H1 (cell line): ENCODE measurements at regions not wholly inside any gene's neighbourhood (a gene's known extent, or its start where the extent isn't known, plus 50 kb on each side); places are given as distances from the start of the nearest gene placed in this dataset.
"Not testable (repeated sequence)": the region's sequence is repeated elsewhere in the genome, so short reads cannot be mapped to it uniquely, and the experiment has no call there.

ENCODE experiments used
- CTCF ChIA-PET: fragments of 300-600 bp; sonication (Branson Sonifier 250); formaldehyde crosslinking; loops from one replicate; lab custom pipeline; 2021; ENCODE audit not compliant: partially characterized antibody; lab: Charles Lee
- POLR2A ChIA-PET: fragments of 300-600 bp; sonication (Branson Sonifier 250); formaldehyde crosslinking; loops from one replicate; lab custom pipeline; 2021; ENCODE audit warnings: inconsistent platforms; ENCODE audit not compliant: partially characterized antibody; lab: Charles Lee
- DNase-seq, 2 experiments: peaks; one replicate each; pipeline versions ENCODE4 v3.0.0 to v3.0.0-alpha.2; 2010 to 2022; ENCODE audit warnings: low spot score in 2 of 2, low read depth in 1 of 2, mixed read lengths in 1 of 2
- FAIRE-seq: peaks from 2 replicates; lab custom pipeline; 2011; peaks lifted over from hg19 to GRCh38; lab: Jason Lieb, UNC
- H2AFZ ChIP-seq: 2 replicates; pipeline ENCODE4 v1.8.1; 2012; ENCODE audit warnings: low read length, inconsistent platforms
- H2AK5ac ChIP-seq: 2 replicates; pipeline ENCODE4 v1.6.1; 2013; ENCODE audit warnings: low read depth, low read length
- H2BK120ac ChIP-seq: replicated peaks from 2 replicates; pipeline ENCODE3; 2013; ENCODE audit warnings: low read depth, low read length, inconsistent platforms
- H2BK12ac ChIP-seq: 2 replicates; pipeline ENCODE4 v1.6.1; 2013; ENCODE audit warnings: low read depth, low read length
- H2BK15ac ChIP-seq: 2 replicates; pipeline ENCODE4 v1.6.1; 2013; ENCODE audit warnings: low read length
- H2BK20ac ChIP-seq: 2 replicates; pipeline ENCODE4 v1.6.1; 2013; ENCODE audit warnings: low read length
- H2BK5ac ChIP-seq: 2 replicates; pipeline ENCODE4 v1.6.1; 2013; ENCODE audit warnings: low read depth, low read length
- H3K14ac ChIP-seq: 2 replicates; pipeline ENCODE4 v1.6.1; 2013; ENCODE audit warnings: inconsistent platforms; ENCODE audit not compliant: insufficient read length
- H3K18ac ChIP-seq: 2 replicates; pipeline ENCODE4 v1.6.1; 2013; ENCODE audit warnings: low read length; ENCODE audit errors: extremely low read depth
- H3K23ac ChIP-seq: 2 replicates; pipeline ENCODE4 v1.6.1; 2013; ENCODE audit warnings: inconsistent platforms; ENCODE audit not compliant: insufficient read length
- H3K23me2 ChIP-seq: 2 replicates; pipeline ENCODE4 v1.6.1; 2013; ENCODE audit warnings: low read depth, low read length
- H3K27ac ChIP-seq: 2 replicates; pipeline ENCODE4 v1.6.1; 2011; ENCODE audit warnings: low read depth, low read length, inconsistent platforms
- H3K27me3 ChIP-seq, 4 experiments: replicated peaks in 1 of 4; 1 replicate in 1 of 4; 2 replicates in 3 of 4; pipeline versions ENCODE4 v1.6.1 to v1.8.1; 2011 to 2013; ENCODE audit warnings: low read length in 3 of 4, mild to moderate bottlenecking in 3 of 4, inconsistent platforms in 2 of 4, mixed read lengths in 2 of 4, moderate library complexity in 1 of 4; ENCODE audit not compliant: control insufficient read depth in 3 of 4, insufficient read depth in 3 of 4; ENCODE audit errors: extremely low read depth in 1 of 4
- H3K36me3 ChIP-seq, 4 experiments: 2 replicates each; pipeline versions ENCODE4 v1.6.1 to v1.8.1; 2011 to 2013; ENCODE audit warnings: mild to moderate bottlenecking in 4 of 4, low read length in 3 of 4, moderate library complexity in 2 of 4, control low read depth in 1 of 4, inconsistent platforms in 1 of 4; ENCODE audit not compliant: insufficient read depth in 4 of 4, control insufficient read depth in 2 of 4
- H3K4ac ChIP-seq: replicated peaks from 2 replicates; pipeline ENCODE3; 2013; ENCODE audit warnings: low read length, low read depth, mixed read lengths, inconsistent platforms; ENCODE audit not compliant: insufficient read length
- H3K4me1 ChIP-seq, 4 experiments: replicated peaks in 1 of 4; 1 replicate in 1 of 4; 2 replicates in 3 of 4; pipeline versions ENCODE4 v1.6.1 to v1.8.1; 2011 to 2013; ENCODE audit warnings: low read length in 3 of 4, inconsistent platforms in 2 of 4, mixed read lengths in 1 of 4; ENCODE audit not compliant: insufficient read depth in 4 of 4, control insufficient read depth in 3 of 4
- H3K4me2 ChIP-seq, 2 experiments: 2 replicates each; pipeline versions ENCODE4 v1.6.1 to v1.8.1; 2011 to 2013; ENCODE audit warnings: low read depth in 2 of 2, low read length in 2 of 2, control low read depth in 1 of 2, inconsistent platforms in 1 of 2, mild to moderate bottlenecking in 1 of 2; ENCODE audit not compliant: insufficient read depth in 1 of 2
- H3K4me3 ChIP-seq, 4 experiments: fragments of 200-600, 300-600 bp in 1 of 4; sonication (generic), shearing (Covaris generic), sonication (Bioruptor Twin) in 1 of 4; 2 replicates each; pipeline versions ENCODE4 v1.5.1 to v1.8.1; 2011 to 2016; ENCODE audit warnings: low read length in 4 of 4, low read depth in 3 of 4, control low read depth in 2 of 4, inconsistent platforms in 2 of 4, mild to moderate bottlenecking in 2 of 4, mixed read lengths in 1 of 4, moderate library complexity in 1 of 4; ENCODE audit not compliant: insufficient read depth in 2 of 4; ENCODE audit errors: extremely low read depth in 1 of 4
- H3K56ac ChIP-seq: replicated peaks from 2 replicates; pipeline ENCODE3; 2013; ENCODE audit warnings: low read depth, mild to moderate bottlenecking, mixed read lengths, low read length, inconsistent platforms; ENCODE audit not compliant: insufficient read length
- H3K79me1 ChIP-seq: 2 replicates; pipeline ENCODE4 v1.6.1; 2013; ENCODE audit warnings: low read depth, low read length, control low read depth
- H3K79me2 ChIP-seq, 2 experiments: 2 replicates each; pipeline versions ENCODE4 v1.6.1 to v1.8.1; 2012 to 2013; ENCODE audit warnings: low read length in 2 of 2, mild to moderate bottlenecking in 2 of 2, inconsistent platforms in 1 of 2; ENCODE audit not compliant: insufficient read depth in 2 of 2, control insufficient read depth in 1 of 2
- H3K9ac ChIP-seq, 4 experiments: replicated peaks in 1 of 4; 1 replicate in 1 of 4; 2 replicates in 3 of 4; pipeline versions ENCODE4 v1.6.1 to v1.8.1; 2011 to 2013; ENCODE audit warnings: low read depth in 3 of 4, low read length in 3 of 4, control low read depth in 2 of 4, mild to moderate bottlenecking in 2 of 4, moderate library complexity in 2 of 4, inconsistent platforms in 1 of 4; ENCODE audit errors: extremely low read depth in 1 of 4
- H3K9me3 ChIP-seq, 2 experiments: 2 replicates each; pipeline versions ENCODE4 v1.6.1 to v1.8.1; 2012 to 2013; ENCODE audit warnings: mild to moderate bottlenecking in 2 of 2, moderate library complexity in 2 of 2, control low read depth in 1 of 2, inconsistent platforms in 1 of 2, low read depth in 1 of 2, low read length in 1 of 2, mixed read lengths in 1 of 2; ENCODE audit not compliant: insufficient read depth in 2 of 2
- H4K20me1 ChIP-seq, 2 experiments: replicated peaks in 1 of 2; 2 replicates each; pipeline versions ENCODE3 to v1.8.1; 2011 to 2013; ENCODE audit warnings: inconsistent platforms in 2 of 2, low read length in 2 of 2, mild to moderate bottlenecking in 1 of 2; ENCODE audit not compliant: insufficient read depth in 2 of 2, control insufficient read depth in 1 of 2
- H4K5ac ChIP-seq: 2 replicates; pipeline ENCODE4 v1.6.1; 2013; ENCODE audit warnings: low read length, low read depth, mixed read lengths, inconsistent platforms; ENCODE audit not compliant: insufficient read length
- H4K8ac ChIP-seq: 2 replicates; pipeline ENCODE4 v1.8.0; 2013; ENCODE audit warnings: mild to moderate bottlenecking, moderate library complexity, low read length, inconsistent platforms; ENCODE audit not compliant: insufficient read depth; ENCODE audit errors: extremely low read depth
- H4K91ac ChIP-seq: replicated peaks from 2 replicates; pipeline ENCODE3; 2013; ENCODE audit warnings: low read length, mixed read lengths, inconsistent platforms; ENCODE audit not compliant: insufficient read length
- WGBS, 2 experiments: shearing (Covaris generic) in 1 of 2; methylation state at CpG; one replicate each; pipeline versions ENCODE4 v1.1.6 to v1.1.7; 2013 to 2015; ENCODE audit warnings: low lambda C conversion rate in 2 of 2, mixed read lengths in 2 of 2, inconsistent platforms in 1 of 2, low coverage in 1 of 2, missing lambda C conversion rate in 1 of 2; ENCODE audit not compliant: insufficient replicate concordance in 2 of 2, insufficient coverage in 1 of 2, insufficient read length in 1 of 2; ENCODE audit errors: extremely low coverage in 1 of 2, missing lambda C conversion rate in 1 of 2; 5-methylcytosine and 5-hydroxymethylcytosine counted together

- H2AK5ac ChIP-seq, H3K4me2 ChIP-seq, H3K4ac ChIP-seq, H3K14ac ChIP-seq, H2BK120ac ChIP-seq, H4K20me1 ChIP-seq, H4K8ac ChIP-seq, FAIRE-seq, H3K4me3 ChIP-seq, H3K27me3 ChIP-seq, H3K27ac ChIP-seq, H4K91ac ChIP-seq, POLR2A ChIA-PET, H3K23me2 ChIP-seq, H3K18ac ChIP-seq, H3K4me1 ChIP-seq, H3K36me3 ChIP-seq, H2AFZ ChIP-seq, H2BK5ac ChIP-seq, H2BK12ac ChIP-seq, H4K5ac ChIP-seq, H2BK20ac ChIP-seq, H3K56ac ChIP-seq, H3K79me1 ChIP-seq, H3K79me2 ChIP-seq, H3K23ac ChIP-seq, DNase-seq, H3K9ac ChIP-seq, H2BK15ac ChIP-seq: not testable (repeated sequence)
- CTCF ChIA-PET, result interaction anchor here (0.9 to 1.0 kb wide), 4 partner anchors 26 to 367 kb away, joined by 3 read pairs; no protein-coding TSS in a partner anchor
- 87% methylated on average over 6 of the region's 6 CpGs; no CpG with 5 or more reads in 1 of the 2 experiments for WGBS, 2 experiments
- peaks cover 4 to 12% of the 10 kb centered on the region in 2 experiments; a peak in 3 of 4 replicates for H3K9me3 ChIP-seq
Observed at GRCh38 chr5:158446761-158447160, 587.8 kb upstream of the CLINT1 start.

DNA sequence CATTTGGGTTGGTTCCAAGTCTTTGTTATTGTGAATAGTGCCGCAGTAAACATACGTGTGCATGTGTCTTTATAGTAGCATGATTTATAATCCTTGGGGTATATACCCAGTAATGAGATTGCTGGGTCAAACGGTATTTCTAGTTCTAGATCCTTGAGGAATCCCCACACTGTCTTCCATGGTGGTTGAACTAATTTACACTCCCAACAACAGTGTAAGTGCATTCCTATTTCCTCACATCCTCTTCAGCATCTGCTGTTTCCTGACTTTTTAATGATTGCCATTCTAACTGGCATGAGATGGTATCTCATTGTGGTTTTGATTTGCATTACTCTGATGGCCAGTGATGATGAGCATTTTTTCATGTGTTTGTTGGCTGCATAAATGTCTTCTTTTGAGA lies 580.3 kb upstream of the CLINT1 start:
- not testable (repeated sequence) for FAIRE-seq, H3K79me2 ChIP-seq

More for the DNA sequence above, 580.3 kb upstream of the CLINT1 start:
- H4K20me1 ChIP-seq, H3K79me1 ChIP-seq, H2BK5ac ChIP-seq, H3K36me3 ChIP-seq, H2BK20ac ChIP-seq, H2BK12ac ChIP-seq, H3K18ac ChIP-seq, H2AK5ac ChIP-seq, H3K4ac ChIP-seq, H3K4me1 ChIP-seq, H4K91ac ChIP-seq, H3K27me3 ChIP-seq, H3K56ac ChIP-seq, H3K27ac ChIP-seq, H3K23me2 ChIP-seq, DNase-seq, H4K5ac ChIP-seq, CTCF ChIA-PET, H3K23ac ChIP-seq, H3K9me3 ChIP-seq, H3K4me3 ChIP-seq, H4K8ac ChIP-seq, H2BK15ac ChIP-seq, H3K14ac ChIP-seq, H3K4me2 ChIP-seq, POLR2A ChIA-PET, H3K9ac ChIP-seq, H2BK120ac ChIP-seq, H2AFZ ChIP-seq: not testable (repeated sequence)
- WGBS, 2 experiments, result 91% methylated on average over 3 of the region's 3 CpGs; no CpG with 5 or more reads in 1 of the 2 experiments
